Activated effector memory CD4-positive, alpha-beta T cell treated with anti-CD3 and anti-CD28 coated beads, Interleukin-2, amount 50 U/mL, for 16 hours (primary cell): ENCODE measurements at regions not wholly inside any gene's neighbourhood (a gene's known extent, or its start where the extent isn't known, plus 50 kb on each side); places are given as distances from the start of the nearest gene placed in this dataset.

Experiments
- DNase-seq: peaks from one replicate; pipeline ENCODE4 v3.0.0-alpha.2; 2020

DNA sequence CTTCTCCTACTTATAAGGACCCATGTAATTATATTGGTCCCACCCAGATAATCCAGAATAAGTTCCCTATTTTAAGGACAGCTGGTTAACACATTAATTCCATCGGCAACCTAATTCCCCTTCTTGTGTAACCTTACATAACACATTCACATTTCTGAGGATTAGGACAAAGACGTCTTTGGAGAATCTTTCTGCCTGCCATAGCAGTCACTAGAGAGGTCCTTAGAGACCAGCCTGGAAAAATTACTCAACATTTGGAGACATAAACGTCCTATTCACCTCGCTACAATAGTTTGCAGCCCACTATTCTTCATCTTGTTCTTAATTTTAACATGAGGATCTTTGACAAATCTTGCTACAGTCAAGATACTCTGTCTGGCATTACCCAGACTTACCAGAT lies 100.1 kb downstream of the MAFB start:
- no peak for DNase-seq

DNA sequence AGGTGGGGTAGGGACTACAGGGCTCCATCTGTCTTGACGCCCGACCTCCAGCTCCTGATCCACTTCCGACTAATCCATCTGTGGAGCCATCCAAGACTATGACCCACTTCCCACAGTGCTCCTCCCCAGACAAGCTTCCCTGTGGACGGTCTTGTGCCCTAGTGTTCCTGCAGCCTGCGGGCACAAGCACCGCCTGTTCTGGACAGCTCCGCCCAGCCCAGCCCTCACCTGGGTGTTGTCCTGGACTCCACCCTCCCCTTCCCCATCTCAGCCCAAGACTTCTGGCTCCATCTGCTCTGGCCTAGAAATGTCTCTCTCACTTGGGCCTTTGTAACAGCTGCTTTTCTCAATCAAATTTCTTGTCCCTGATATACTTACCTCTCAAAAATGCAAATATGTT lies 102.0 kb downstream of the MAFB start:
- DNase-seq = no peak

DNA sequence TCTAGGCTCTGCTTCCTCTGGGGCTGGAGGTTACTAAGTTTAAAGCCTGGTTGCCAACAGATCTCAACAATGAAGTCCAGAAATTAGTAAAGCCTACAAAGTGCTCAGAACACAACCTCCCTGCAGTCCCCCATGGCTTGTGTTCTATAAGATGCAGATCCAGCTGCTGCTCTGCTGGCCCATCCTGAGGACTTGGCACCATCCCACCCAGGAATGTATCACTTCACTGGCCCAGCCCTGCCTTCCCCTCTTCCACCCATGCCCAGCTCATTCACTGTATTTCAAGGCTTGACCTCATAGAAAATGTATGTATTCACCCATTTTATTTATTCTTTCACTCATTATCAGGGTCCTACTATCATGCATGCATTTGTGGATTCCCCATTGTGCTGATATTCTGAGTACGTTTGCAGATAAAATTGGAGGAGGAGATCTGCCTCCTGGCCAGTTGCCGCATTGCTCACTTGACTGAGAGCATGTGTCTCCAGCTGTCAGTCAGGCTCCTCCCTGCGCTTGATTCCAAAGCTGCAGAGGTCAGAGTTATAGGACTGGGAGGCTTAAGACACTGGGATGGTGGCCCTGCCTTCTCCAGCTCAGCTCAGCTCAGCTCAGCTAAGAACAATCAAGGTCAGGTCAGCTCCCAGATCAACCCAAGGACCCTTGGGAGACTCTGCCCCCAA lies 104.8 kb downstream of the MAFB start:
- no peak for DNase-seq

DNA sequence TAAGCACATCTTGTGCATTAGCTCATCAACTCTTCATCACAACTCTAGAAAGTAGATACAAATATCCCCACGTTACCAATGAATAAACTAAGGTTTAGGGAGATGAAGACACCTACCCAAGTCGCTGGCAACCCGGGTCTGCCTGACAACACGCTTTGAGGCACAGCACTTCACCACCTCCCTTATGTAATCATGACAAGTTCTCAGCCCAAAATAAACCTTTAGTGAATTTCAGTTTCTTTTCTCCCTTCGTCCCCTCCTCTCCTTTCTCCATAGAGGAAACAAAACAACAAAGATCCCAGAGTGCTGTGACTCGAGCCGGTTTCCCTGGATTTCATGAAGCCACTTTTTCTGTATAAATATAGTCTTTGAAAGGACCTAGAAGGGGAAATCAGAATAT lies 105.4 kb downstream of the MAFB start:
- DNase-seq = no peak

DNA sequence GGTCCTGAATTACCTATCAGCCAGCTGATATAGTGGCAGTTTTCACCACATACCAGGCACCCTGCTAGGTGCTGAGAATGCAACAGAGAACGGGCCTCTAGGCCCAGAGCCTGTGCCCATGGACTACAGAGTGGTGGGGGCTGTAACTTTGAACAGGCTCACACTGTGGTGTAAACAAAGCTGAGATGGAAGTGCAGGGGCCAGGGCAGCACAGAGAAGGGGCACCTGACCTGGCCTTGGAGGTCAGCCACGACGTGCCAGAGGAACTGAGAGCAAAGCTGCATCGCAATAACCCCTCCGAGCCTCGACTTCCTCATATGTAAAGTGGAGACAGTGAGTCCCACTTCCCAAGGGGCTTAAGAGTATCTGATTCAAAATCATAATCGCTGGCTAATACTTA lies 105.8 kb downstream of the MAFB start:
- no peak for DNase-seq

DNA sequence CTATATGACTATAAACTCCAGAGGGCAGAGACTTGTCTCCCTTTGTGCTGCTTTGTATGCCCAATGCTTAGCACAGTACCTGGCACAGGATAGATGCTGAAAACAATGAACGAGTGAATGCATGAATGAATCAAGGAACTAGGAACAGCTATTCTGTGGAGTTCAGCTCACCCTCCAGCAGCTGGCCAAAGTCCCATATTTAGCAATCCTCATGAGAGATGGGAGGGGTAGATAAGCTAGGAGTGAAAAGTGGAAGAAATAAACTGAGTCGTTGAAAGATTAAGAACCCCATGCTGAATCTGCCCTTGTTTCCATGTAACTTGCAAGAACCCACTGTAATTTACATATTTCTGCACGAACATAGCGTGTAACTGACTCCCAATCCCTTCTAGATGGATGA lies 106.5 kb downstream of the MAFB start:
- DNase-seq = no peak

DNA sequence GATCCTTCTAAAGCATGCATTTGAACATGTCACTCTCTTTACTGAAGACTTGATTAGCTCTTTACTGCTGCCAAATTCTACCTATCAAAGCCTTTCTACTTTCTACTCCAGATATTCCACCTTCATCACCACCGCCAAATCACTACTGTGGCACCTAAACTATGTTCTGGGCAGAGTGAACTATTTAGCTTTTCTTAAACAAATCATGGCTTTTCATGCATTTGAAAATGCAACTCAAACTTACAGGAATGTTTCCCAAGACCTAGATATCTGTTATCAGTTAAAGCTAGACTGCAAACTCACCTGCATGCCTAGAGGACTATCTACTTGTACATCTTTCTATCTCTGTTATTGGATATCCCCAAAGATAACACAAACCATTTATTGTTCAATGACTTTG lies 109.3 kb downstream of the MAFB start:
- no peak for DNase-seq

DNA sequence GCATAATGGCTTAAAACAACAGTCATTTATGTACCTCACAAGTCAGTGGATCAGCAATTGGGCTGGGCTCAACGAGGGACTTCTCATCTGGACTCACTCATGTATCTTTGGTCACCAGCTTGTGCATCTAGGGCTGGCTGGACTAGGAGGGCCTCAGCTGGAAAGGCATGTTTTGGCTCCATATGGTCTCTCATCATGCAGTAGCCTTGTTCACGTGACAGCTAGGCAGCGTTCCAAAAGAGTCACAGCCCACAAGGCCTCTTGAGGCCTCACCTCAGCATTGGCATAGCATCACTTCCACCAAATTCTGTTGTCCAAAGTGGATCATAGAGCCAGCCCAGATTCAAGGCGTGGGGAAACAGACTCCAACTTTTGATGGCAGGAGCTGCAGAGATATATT lies 110.1 kb downstream of the MAFB start:
- DNase-seq = no peak

DNA sequence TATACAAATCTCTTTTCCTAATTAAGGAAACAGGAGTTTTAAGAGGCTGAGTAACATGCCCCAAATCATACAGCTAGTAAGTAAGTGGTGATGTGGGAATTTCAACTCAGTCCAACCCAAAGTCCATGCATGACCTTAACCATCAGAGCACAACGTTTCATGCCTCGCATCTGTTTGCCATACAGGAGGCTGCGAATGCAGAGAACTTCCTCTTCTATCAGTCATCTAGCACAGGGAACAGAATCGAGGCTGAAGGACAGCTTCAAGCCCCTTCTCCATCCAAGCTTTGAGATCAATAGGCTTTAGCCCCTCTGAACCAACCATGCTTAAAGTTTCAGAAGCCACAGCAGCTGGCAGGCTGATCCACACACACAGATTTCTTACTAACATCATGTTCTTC lies 113.2 kb downstream of the MAFB start:
- DNase-seq = no peak

DNA sequence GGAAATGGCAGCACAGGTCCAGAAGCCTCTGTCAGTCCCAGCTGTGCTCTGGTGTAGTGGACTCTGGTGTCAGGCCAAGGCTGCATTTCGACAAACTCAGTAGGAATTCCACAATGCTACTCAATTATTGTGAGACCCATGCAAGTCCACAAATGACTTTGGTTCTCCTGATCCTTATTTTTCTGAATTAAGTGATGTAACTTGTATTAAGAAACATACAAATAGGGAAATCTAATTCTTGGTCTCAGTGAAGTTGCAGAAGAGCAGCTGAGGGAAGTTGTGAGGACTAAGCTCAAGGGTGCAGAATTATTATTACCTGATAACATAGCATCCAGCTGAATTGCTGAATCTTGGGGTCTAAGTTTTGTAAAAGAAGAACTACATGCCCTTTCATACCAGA lies 116.8 kb downstream of the MAFB start:
- DNase-seq = no peak

DNA sequence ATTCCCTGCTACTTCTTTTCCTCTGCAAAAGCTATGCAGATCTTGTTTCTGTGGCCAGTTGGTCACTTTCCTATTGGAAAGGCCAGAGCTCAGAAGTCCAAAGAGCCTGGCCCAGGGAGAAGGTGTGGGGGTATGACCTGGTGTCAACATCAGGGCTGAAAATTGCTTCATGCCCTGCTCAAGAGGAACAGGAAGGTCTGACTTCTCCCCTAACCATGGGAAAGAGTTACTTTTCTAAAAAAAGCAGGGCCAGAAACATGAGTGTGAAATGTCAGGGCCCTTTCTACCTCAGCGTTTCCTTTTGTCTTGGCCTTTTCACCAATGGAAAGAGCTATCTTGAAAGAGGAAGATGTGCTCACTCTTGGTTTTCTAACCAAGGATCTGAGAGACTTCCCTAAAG lies 117.4 kb downstream of the MAFB start:
- DNase-seq = no peak

DNA sequence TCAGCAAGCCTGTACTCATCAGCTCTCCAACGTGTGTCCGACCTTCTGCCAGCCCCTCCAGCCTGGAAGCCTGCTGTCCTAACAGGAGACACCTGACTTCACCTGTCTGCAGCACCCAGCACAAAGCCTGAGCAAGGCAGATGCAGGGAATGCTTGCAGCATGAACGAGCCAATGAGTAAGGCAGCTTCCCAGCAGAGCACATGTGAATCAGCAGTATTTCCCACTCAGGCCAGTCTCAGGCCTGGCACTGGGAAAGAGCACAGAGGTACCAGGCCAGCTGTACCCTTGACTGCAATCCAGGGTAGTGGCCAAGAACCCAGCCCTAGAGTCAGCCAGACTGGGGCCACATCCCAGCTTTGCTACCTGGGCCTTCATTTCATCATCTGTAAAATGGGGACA lies 120.8 kb downstream of the MAFB start:
- no peak for DNase-seq

DNA sequence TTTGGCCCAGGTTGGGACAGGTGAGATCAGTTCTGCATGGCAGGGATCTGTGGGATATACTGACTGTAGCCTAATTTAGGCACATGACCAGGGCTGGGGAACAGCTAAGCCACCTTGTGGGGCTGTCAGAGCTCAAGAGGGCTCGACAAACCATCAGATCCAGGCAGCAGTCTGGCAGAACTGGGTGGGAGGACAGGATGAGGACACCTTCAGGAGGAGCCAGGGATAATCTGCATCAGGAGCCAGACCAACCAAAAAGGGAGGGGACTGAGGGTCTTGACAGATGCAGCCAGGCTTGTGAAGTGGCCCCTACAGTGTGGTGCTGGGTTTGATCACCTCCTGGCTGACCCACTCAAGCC lies 123.4 kb downstream of the MAFB start:
- no peak for DNase-seq

DNA sequence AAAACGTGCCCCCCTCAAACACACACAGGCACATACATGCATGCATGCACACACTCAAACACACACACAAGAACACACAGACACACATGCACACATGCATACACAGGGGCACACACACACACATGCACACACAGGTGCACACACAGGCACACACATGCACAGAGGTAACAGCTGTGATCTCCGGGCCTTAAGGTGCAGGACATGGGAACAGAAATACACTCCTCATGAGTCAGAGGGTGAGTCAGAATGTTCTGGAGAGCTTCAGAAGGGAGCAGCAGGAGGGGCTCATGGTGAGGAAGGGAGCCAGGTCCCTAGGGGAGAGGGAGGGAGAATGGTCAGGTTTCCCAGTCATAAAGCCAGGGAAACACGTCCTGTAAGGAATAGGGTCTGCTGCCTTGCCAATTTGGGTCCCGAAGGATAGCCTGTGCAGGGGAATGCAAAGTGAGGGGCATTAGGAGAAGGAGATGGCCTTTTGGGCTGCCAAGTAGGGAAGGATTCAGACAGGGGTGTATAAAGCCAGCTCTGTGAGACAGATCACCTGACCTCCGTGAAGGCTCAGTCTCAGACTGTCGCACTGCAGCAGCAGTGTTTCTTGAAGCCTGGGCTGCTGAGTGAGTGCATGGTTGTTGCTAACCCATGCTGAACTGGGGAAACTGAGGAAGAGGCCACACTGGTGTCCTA lies 123.9 kb downstream of the MAFB start:
- no peak for DNase-seq

DNA sequence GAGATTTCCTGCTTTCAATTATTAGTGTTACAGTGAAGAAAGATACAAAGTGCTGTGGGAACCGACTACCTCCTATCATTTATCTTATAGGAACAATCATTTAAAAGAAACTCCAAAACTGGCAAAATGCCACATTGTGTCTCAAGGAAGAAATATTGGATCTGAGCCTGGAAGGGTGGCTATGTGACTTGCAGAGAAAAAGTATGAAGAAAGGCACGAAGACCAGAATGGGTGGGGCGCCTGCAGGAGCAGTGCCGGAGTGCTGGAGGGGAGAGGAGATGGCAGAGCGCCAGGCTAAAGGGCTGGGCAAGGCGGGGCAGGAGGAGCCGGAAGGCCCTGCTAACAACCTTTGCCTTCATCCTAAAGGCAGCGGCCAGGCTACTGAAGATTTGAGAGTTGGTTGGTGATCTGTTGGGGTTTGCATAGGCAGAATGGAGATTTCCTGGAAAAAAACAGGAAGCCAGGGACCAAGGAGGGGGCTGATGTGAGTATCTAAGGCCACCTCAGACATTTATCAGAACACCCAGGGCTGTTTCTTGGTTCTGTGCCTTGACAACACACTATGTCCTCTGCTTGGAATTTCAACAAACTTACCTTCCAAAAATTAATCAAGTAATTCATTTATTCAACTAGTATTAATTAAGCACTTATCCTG lies 125.6 kb downstream of the MAFB start:
- DNase-seq = no peak

DNA sequence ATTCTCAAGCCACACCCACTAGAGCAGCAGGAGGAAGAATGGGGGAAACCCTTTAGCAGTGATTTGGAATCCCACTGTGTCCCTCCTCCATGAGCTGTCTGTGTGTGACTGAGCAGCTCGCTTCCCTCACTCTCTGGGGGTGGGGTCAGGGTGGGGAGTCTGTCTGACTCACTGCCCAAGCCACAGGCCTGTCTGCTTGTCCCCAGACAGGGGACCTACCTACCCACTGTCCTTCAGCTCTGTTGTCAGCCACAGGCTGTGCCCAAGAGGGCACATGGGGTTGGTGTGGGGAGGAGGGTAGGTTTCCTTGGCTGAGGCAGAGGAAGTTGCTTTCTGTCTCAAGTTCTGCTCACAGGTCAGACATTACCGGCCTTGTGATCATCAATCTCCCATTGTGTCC lies 127.0 kb downstream of the MAFB start:
- DNase-seq = no peak

DNA sequence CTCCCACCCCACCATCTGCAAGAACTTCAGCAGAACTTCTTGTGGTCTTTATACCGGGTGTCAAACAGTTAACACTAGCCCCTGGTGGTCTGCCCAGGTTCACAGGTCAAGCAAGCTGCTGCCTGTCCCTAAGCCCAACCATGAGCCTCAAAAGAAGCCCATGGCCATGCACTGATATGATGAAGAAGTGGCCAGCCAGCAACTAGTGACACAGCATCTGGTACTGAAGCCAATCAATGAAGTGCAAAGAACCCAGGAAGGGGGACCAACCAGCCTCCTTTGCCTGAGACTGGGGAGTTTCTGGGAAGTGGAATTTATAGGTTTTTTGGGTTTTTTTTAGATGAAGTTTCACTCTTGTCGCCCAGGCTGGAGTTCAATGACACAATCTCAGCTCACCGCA lies 127.8 kb downstream of the MAFB start:
- DNase-seq = no peak

DNA sequence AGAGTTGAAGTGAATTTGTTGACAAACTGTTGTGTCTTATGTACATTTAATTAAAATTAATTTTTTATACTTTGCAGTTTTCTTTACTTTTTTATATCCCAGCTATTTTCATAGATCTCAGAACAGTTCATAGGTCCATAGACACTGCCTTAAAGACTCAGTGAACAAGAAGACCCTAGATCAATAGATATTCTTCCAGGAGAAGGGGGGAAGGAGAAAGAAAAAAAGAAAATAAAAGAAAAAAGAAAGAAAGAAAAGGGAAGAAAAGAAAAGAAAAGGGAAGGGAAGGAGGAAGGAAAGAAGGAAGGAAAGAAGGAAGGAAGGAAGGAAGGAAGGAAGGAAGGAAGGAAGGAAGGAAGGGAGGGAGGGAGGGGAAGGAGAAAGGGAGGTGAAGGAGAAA lies 130.8 kb downstream of the MAFB start:
- no peak for DNase-seq

DNA sequence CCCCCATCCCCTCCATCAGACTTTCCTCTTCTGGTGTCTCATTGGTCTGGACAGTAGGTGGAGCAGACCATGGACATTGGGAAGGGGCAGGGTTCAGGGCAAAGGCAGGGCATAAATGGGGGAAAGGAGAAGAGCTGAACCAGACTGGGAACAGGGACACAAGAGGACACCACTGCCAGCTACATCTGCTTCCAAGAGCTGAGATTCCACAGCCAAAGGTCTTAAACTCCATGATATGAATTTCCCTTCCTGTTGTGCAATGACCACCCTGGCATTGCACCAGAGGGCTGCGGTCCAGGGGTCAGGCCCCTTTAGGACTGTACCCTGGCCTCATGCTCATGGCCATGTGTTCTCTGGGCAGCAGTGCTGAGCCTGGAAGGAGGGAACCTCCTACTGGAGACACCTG lies 137.9 kb downstream of the MAFB start:
- DNase-seq = no peak

DNA sequence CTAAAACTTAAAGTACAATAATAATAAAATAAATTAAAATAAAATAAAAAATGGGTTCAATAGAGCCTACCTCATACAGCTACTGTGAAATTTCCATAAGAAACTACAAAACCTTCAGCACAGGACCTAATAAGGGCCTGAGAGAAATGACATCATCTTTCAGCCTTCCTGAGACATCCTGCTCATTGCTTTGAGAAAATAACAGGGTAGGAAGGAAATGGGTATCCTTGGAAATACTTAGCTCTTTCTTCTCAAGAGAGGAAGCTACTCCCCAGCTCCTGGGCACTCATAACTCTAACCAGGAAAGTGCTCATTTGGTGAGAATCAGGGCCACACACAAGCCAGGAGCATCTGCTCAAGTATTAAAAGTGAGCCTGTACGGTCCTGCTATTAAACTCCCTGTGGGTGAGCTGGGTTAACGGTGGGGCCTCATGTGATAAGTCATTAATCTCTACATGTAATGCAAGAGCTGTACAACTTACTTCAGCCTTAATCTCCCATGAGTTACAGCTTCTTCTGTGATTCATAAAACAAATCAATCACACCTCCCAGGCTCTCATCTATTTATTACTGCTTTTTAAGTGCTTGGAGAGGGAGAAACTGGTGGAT lies 141.4 kb downstream of the MAFB start:
- DNase-seq = no peak

DNA sequence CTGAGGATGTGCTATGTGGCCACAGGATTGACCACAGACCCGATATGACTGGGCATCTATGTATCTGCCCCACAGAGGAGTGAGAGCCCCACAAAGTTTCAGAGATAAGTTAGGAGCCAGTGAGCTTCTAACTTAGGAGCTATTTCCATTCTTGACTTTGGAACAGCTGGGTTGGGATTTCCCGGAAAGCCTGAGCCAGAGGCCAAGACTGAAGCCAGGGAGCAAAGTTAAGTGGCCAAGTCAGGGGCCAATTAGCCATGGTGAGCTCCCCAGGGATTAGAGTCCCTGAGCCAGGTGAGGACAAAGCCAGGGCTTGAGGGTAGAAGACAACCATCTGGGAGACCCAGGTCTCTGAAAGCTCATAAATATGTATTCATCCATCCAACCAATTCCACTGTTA lies 143.6 kb downstream of the MAFB start:
- DNase-seq = no peak

DNA sequence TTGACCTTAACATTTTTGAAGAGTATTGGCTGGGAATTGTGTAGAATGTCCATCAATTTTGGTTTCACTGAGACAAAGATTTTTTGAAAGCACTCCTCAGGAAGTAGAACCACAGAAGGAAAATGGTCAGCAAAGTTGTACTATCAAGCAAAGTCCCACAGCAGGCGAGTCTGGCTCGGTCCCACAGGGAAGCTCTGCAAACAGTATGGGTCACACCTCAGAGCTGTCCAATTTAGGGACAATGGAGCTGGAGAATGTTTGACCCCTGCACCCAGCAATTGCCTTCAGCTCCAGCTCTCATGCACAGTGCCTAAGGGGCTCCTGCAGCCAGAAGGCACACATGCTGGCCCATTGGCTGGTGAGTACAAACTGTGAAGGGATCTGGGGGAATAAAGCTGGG lies 147.0 kb downstream of the MAFB start:
- DNase-seq = no peak

DNA sequence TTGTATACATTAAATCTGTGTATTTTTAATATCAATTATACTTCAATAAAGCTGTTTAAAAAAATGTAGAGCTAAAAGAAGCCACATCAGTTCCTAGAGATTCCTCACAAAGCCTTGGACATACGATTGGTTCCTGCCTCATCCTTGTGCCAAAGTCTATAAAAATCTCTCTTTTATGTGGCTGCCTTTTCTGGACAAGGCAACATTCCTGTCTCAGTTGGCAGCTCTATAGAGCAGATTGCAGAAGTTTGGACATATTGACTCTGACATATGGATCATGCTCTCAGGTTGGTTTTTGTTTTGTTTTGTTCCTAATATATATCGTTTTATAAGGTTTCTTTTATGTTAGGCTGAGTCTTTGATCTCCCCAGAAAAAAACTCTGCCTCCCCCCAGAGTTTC lies 148.9 kb downstream of the MAFB start:
- DNase-seq = no peak

DNA sequence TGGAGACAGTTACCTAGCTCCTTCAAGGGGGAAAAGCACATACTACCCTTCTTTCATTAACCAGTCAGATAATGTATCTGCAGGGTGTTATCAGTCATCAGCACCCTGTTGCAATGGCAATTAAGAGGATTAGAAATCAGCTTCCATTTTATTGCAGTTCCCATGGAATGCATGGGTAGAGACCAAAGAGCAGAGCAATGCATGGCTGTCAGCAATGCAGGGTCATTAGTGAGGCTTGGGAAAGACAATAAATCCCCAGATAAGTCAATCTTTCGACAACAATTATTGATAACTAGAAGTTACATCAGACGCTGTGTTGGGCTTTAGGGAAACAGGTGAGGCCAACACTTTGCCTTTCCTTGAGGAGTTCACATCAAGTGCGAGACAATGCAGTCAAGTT lies 150.9 kb downstream of the MAFB start:
- DNase-seq = no peak
